ENCODE measurements at regions not wholly inside any gene's neighbourhood (a gene's known extent, or its start where the extent isn't known, plus 50 kb on each side); places are given as distances from the start of the nearest gene placed in this dataset.
"Not testable (repeated sequence)": the region's sequence is repeated elsewhere in the genome, so short reads cannot be mapped to it uniquely, and the experiment has no call there.

DNA sequence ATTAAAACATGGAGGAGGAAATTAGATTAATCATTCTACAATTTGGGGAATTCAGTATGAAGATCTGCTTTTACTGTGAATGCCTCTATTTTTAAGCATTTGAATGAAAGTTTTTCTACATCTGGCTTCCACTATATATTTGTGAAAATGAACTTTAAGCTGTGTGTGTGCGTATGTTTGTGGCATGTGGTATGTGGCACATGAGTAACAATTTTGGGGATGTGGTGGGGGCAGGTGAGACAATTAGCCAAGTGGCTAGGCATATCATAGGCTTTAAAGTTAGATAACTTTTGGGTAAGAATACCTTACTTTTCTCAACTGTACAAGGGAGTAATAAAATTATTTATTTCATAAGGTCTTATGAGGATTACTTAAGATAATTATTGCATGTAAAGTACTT lies 81.5 kb downstream of the ZNF22 start:
- POLR2A ChIA-PET: no interaction called here
- Mint-ChIP-seq H3K4me3 (no peak overlapping the region), H3K27ac (no peak overlapping the region), H3K36me3 (ENCODE audit: low read depth) (no peaks in the 10 kb centered on the region), H3K9me3 (ENCODE audit: low read depth) (peaks cover 6% of the 10 kb centered on the region), H3K4me1 (no peaks in the 10 kb centered on the region), H3K27me3 (peaks cover 11% of the 10 kb centered on the region)
- CTCF ChIA-PET: no interaction called here
- ATAC-seq (no peak), DNase-seq (no peak)
- intact Hi-C loops (cut with DNase I, micrococcal nuclease): no loop called here

DNA sequence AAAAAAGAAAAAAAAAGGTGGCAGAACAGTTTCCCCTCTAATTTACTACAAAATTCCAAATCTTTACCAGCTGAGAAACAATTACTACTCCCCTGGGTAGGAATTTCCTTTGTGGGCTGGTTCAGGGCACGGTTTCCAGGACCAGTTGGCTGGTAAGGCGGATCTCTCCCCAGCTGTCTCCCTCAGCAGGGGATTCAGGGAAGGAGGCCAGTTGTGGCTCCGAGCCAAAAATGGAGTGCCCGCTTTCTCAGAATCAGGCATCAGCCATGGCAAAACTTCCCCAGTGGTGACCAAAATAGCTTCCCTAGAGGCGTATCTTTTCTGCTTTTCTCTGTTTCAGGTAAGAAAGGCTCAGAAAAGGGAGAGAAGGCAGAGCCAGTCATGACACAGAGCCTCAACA lies 91.2 kb downstream of the ZNF22 start:
- Mint-ChIP-seq H3K9me3 (ENCODE audit: low read depth) (no peaks in the 10 kb centered on the region), H3K4me3 (no peak overlapping the region), H3K4me1 (no peaks in the 10 kb centered on the region), H3K27me3 (peaks cover 7% of the 10 kb centered on the region), H3K27ac (no peak overlapping the region), H3K36me3 (ENCODE audit: low read depth) (no peaks in the 10 kb centered on the region)
- intact Hi-C loops (cut with DNase I, micrococcal nuclease): no loop called here
- CTCF ChIA-PET: no interaction called here
- POLR2A ChIA-PET: no interaction called here
- no peak for ATAC-seq
- no peak for DNase-seq

DNA sequence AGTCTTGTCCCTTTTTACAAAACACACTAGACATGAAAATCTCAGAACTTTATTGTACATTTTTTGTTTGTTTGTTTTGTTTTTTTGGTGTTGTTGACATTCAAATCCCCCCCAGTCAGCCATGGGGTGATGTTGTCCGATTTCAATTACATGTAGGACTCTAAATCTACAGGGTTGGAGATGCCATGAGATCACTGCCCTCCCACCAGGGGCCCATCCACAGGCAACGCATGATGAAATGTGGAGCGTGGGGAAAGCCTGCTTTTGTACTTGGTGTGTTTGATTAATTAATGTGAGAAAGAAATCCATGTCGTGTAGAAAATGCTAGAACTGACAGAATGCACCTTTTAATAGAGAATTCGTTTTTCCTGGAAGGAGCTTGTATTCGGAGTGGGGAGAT lies 93.2 kb downstream of the ZNF22 start:
- POLR2A ChIA-PET: no interaction called here

DNA sequence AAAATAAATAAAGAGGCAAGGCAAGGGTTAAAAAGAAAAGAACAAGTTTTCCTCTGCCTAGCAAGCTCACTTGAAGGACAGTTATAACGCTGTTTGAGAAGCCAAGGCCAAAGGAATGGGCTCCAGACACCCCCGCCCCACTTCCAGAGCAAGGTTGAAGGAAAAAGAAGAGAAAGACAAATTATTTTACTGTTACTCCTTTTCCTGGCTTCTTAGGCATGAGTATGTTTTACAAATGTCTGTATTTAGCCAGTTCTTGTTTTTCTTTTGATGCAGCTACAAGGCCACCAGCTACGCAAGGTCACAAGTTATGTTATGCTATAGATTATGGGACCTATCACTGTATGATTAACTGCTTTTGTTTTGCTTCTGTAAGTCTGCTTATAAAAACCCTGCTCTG lies 94.6 kb downstream of the ZNF22 start:
- ATAC-seq (no peak), DNase-seq (no peak)
- H3K4me1 Mint-ChIP-seq: no peaks in the 10 kb centered on the region
- no peak overlapping the region for H3K4me3 Mint-ChIP-seq
- ChIA-PET POLR2A (no interaction called here), CTCF (no interaction called here)
- peaks cover 14% of the 10 kb centered on the region for H3K27me3 Mint-ChIP-seq
- no peaks in the 10 kb centered on the region for H3K9me3 Mint-ChIP-seq (ENCODE audit: low read depth)
- intact Hi-C loops (cut with DNase I, micrococcal nuclease): no loop called here
- no peaks in the 10 kb centered on the region for H3K36me3 Mint-ChIP-seq (ENCODE audit: low read depth)
- no peak overlapping the region for H3K27ac Mint-ChIP-seq

More for the DNA sequence above, 93.2 kb downstream of the ZNF22 start:
- DNase-seq (no peak), ATAC-seq (no peak)
- Mint-ChIP-seq H3K4me1 (no peaks in the 10 kb centered on the region), H3K27me3 (peaks cover 11% of the 10 kb centered on the region), H3K4me3 (no peak overlapping the region), H3K9me3 (ENCODE audit: low read depth) (no peaks in the 10 kb centered on the region), H3K36me3 (ENCODE audit: low read depth) (no peaks in the 10 kb centered on the region), H3K27ac (no peak overlapping the region)
- intact Hi-C loops (cut with DNase I, micrococcal nuclease): no loop called here
- CTCF ChIA-PET: interaction anchor here (0.6 kb wide), 1 partner anchor 785 kb away, joined by 3 read pairs; no protein-coding TSS in a partner anchor

DNA sequence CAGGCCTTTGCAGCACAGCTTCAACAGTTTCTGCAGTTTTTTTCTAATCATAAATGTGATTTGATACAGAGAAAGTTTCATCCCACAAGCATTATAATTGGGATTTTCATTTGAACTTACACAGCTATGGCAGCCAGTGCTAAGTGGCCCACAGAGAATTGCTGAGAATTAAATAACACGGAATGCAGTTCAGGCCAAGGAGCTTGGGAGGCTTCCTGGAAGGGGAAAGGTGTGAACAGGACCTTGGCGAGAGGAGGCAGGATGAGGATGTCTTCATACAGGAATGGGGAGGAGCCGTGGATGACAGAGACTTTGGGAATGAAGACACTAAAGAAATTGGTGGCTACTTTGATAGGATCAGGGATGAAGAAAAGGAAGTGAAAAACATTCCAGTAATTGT lies 95.3 kb downstream of the ZNF22 start:
- no peak overlapping the region for H3K27ac Mint-ChIP-seq
- H3K27me3 Mint-ChIP-seq: peaks cover 14% of the 10 kb centered on the region
- intact Hi-C loops (cut with DNase I, micrococcal nuclease): no loop called here
- ChIA-PET POLR2A (no interaction called here), CTCF (no interaction called here)
- no peaks in the 10 kb centered on the region for H3K4me1 Mint-ChIP-seq
- DNase-seq: no peak
- H3K9me3 Mint-ChIP-seq (ENCODE audit: low read depth): no peaks in the 10 kb centered on the region
- no peak for ATAC-seq
- no peak overlapping the region for H3K4me3 Mint-ChIP-seq
- H3K36me3 Mint-ChIP-seq (ENCODE audit: low read depth): no peaks in the 10 kb centered on the region

DNA sequence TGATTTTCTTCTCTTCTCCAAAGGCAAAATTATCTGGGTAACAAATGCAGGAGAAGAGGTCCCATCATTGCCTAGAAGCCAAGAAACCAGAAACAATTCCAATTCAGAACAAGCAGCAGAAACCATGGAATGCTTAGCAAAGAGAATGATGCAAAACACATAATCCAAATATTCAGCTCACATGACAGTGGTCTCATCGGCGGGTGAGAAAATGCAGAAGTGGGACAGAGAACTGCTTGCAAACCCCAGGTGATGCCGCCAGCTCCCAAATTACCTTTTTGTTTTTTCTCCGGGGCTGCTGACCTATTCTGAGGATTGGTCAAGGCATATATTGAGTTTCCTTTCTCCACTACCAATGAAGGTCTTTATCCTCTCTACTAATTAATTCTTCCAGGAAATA lies 99.7 kb downstream of the ZNF22 start:
- no peaks in the 10 kb centered on the region for H3K4me1 Mint-ChIP-seq
- intact Hi-C loops (cut with DNase I, micrococcal nuclease): no loop called here

DNA sequence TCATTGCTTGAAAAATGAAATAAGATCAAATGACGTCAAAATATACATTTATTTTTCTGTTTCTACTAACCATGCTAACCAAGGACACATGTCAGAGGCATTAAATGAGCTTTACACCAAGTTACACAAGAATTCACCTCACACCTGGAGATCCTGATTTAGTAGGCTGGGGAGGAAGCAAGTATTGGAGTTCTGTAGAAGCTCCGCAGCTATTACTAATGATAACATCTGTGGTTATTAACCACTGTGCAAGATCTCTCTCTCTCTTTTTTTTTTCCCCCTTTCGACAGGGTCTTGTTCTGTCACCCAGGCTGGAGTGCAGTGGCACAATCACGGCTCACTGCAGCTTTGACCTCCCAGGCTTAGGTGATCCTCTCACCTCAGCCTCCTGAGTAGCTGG lies 104.0 kb downstream of the ZNF22 start:
- ChIA-PET CTCF (no interaction called here), POLR2A (no interaction called here)
- H3K27ac Mint-ChIP-seq: no peak overlapping the region
- ATAC-seq (no peak), DNase-seq (no peak)
- peaks cover 17% of the 10 kb centered on the region for H3K27me3 Mint-ChIP-seq
- no peaks in the 10 kb centered on the region for H3K4me1 Mint-ChIP-seq
- H3K36me3 Mint-ChIP-seq (ENCODE audit: low read depth): no peaks in the 10 kb centered on the region
- intact Hi-C loops (cut with DNase I, micrococcal nuclease): no loop called here
- H3K4me3 Mint-ChIP-seq: no peak overlapping the region
- H3K9me3 Mint-ChIP-seq (ENCODE audit: low read depth): no peaks in the 10 kb centered on the region

More for the DNA sequence above, 99.7 kb downstream of the ZNF22 start:
- no peaks in the 10 kb centered on the region for H3K9me3 Mint-ChIP-seq (ENCODE audit: low read depth)
- no peaks in the 10 kb centered on the region for H3K36me3 Mint-ChIP-seq (ENCODE audit: low read depth)
- no peak overlapping the region for H3K27ac Mint-ChIP-seq
- H3K4me3 Mint-ChIP-seq: no peak overlapping the region
- ATAC-seq (no peak), DNase-seq (no peak)
- CTCF ChIA-PET: no interaction called here
- POLR2A ChIA-PET: no interaction called here
- peaks cover 22% of the 10 kb centered on the region for H3K27me3 Mint-ChIP-seq

DNA sequence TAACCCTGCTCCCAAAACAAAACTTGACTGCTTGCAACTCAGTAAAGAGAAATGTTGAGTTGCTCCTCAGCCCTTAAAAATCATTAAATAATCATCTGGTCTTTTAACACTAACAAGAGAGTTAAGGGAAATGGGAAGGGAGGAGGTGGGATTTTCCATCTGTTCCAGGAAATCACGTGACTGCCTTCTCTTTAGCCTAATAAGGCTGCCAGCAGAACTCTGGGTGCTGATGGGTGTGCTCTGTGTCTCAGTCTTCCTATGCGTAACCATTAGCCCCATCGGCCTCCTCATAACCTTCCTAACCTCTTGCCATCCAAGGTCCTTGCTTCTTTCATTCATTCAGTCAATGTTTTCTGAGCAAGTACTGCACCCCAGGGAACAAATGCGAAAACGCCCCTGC lies 104.6 kb downstream of the ZNF22 start:
- H3K4me1 Mint-ChIP-seq; POLR2A ChIA-PET; DNase-seq; H3K36me3 Mint-ChIP-seq (ENCODE audit: low read depth); CTCF ChIA-PET; H3K4me3 Mint-ChIP-seq; H3K27ac Mint-ChIP-seq; H3K9me3 Mint-ChIP-seq (ENCODE audit: low read depth); intact Hi-C loops (cut with DNase I, micrococcal nuclease); ATAC-seq: not testable (repeated sequence)
- peaks cover 16% of the 10 kb centered on the region for H3K27me3 Mint-ChIP-seq

DNA sequence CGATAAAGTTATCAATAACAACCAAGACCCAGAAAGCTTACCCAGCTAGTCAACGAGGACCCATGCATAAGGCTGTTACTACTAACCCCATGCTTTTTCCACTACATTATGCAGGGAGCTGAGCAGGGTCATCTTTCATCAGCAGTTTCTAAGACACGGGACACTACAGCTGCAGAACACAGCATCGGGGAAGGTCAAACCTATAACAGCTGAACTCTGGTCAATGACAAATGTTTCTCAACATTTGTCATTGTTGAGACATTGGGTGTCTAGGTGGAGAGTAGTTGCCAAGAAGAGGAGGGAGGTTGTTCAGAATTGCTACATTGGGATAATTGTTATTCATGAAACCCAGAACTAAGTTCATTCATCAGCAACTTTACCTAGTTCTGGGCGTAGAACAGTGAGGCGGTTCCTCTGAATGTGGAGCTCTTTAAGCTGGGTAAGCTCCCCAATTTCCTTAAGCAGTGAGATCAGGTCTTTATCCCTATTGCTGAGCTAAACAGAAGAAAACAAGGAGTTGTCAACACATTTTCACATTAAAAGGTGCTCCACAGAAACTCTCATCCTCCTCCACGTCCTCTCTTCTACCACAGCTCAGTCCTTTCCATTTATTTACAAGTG lies 105.6 kb downstream of the ZNF22 start:
- H3K9me3 Mint-ChIP-seq (ENCODE audit: low read depth): no peaks in the 10 kb centered on the region
- H3K27ac Mint-ChIP-seq: no peak overlapping the region
- no peaks in the 10 kb centered on the region for H3K4me1 Mint-ChIP-seq
- no peak for DNase-seq
- H3K4me3 Mint-ChIP-seq: no peak overlapping the region
- ChIA-PET POLR2A (no interaction called here), CTCF (no interaction called here)
- intact Hi-C loops (cut with DNase I, micrococcal nuclease): no loop called here
- ATAC-seq: no peak
- no peaks in the 10 kb centered on the region for H3K36me3 Mint-ChIP-seq (ENCODE audit: low read depth)
- H3K27me3 Mint-ChIP-seq: peaks cover 17% of the 10 kb centered on the region

DNA sequence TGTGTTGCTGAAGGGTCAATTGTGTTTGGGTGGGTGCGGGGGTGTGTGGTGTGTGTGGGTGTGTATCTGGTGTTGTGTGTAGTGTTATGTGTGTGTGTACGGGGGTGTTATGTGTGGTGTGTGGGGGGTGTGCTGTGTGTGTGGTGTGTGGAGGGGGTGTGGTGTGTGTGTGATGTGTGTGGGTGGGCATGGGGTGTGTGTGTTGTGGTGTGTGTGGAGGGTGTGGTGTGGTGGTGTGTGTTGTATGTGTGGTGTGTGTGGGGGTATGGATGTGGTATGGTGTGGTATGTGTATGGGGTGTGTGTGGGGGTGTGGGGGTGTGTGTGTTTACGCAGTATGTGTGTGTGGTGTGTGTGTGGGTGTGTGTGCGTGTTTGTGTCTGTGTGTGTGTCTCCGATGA lies 110.8 kb downstream of the ZNF22 start:
- Mint-ChIP-seq H3K36me3 (ENCODE audit: low read depth) (no peaks in the 10 kb centered on the region), H3K27me3 (peaks cover 9% of the 10 kb centered on the region), H3K4me1 (no peaks in the 10 kb centered on the region), H3K27ac (no peak overlapping the region), H3K9me3 (ENCODE audit: low read depth) (no peaks in the 10 kb centered on the region), H3K4me3 (no peak overlapping the region)
- intact Hi-C loops (cut with DNase I, micrococcal nuclease): no loop called here
- ATAC-seq (no peak), DNase-seq (no peak)
- POLR2A ChIA-PET: no interaction called here
- CTCF ChIA-PET: no interaction called here

DNA sequence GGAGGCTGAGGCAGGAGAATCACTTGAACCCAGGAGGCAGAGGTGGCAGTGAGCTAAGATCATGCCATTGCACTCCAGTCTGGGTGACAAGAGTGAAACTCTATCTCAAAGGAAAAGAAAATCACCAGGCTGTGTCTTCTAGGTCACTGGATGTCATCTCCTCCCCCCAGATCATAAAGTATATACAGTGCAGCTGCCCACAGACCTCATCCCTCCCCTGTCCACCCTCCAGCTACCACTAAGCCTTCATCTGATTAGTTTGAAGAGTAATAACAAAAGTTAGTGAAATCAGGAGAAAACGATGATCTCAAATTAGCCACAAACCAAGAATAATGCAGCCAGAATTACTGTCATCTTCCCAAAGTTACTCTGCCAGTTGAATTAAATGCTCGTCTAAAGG lies 117.2 kb downstream of the ZNF22 start:
- H3K27me3 Mint-ChIP-seq, POLR2A ChIA-PET, ATAC-seq: not testable (repeated sequence)

DNA sequence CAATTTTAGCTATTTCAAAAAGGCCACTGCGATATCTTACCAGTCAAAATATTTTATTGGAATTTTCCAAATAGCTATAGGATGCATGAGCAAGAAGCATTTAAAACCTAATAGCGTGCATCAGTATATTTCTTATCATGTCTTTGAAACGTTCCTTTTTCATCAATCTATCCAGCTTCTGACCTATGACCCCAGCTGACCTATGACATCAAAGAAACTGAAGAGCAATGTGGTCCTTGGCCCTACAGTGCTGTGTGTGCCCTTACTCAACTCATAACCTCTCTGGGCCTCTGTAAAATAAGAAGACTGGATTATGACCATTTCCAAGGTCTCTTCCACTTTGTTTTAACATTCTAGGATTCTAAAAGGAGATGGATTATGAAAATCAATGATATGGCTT lies 118.2 kb downstream of the ZNF22 start:
- intact Hi-C loops (cut with DNase I, micrococcal nuclease): no loop called here
- no peak for ATAC-seq
- no peak for DNase-seq
- H3K36me3 Mint-ChIP-seq (ENCODE audit: low read depth): no peaks in the 10 kb centered on the region
- ChIA-PET POLR2A (no interaction called here), CTCF (no interaction called here)
- no peaks in the 10 kb centered on the region for H3K9me3 Mint-ChIP-seq (ENCODE audit: low read depth)
- H3K4me1 Mint-ChIP-seq: no peaks in the 10 kb centered on the region
- no peak overlapping the region for H3K4me3 Mint-ChIP-seq
- peaks cover 4% of the 10 kb centered on the region for H3K27me3 Mint-ChIP-seq
- H3K27ac Mint-ChIP-seq: no peak overlapping the region

More for the DNA sequence above, 117.2 kb downstream of the ZNF22 start:
- H3K4me1 Mint-ChIP-seq; CTCF ChIA-PET; H3K4me3 Mint-ChIP-seq; DNase-seq; intact Hi-C loops (cut with DNase I, micrococcal nuclease); H3K9me3 Mint-ChIP-seq (ENCODE audit: low read depth); H3K27ac Mint-ChIP-seq; H3K36me3 Mint-ChIP-seq (ENCODE audit: low read depth): not testable (repeated sequence)
